CD4-positive, alpha-beta T cell treated with Interferon alpha-2 for 1 hour (primary cell): ENCODE measurements at regions not wholly inside any gene's neighbourhood (a gene's known extent, or its start where the extent isn't known, plus 50 kb on each side); places are given as distances from the start of the nearest gene placed in this dataset.
A peak's percentile ranks its signal among the peaks of the same experiment; 100 is the strongest.
"Not testable (repeated sequence)": the region's sequence is repeated elsewhere in the genome, so short reads cannot be mapped to it uniquely, and the experiment has no call there.

Experiments used
- DNase-seq, 2 donors: peaks; one replicate each; pipeline ENCODE4 v3.0.0-alpha.2; 2020 to 2022

DNA sequence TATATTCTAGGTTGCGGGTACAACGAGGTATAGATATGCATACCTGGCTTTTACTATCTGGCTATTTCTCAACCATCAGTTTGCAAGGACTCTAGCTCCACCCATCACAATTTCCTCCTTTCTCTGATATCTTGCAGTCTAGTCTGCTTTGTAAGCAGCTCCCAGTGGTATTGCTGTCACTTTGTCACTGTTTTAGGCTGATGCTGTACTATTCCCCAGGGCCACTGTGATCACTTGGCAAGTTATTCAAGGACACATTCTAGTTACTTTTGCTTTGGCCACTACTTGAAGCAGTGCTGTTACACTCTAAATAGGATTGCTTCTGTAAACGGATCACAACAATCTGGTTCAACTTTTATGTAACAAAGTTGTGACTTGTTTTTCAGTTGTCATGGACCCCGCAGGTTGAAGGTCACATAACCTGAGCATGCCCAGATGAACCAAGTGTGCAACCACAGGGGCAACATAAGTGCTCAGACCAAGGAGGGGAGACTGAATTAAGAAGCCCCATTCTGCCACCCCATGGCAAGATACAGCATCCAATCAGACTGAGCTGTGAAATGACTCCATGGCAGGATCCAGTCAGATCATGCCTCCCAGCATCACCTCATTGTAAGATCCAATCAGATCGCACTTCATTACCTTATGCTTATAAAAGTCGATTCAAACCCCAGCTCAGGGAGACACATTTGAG, 588.4 kb upstream of the CITED2 start:
- no peak for DNase-seq

DNA sequence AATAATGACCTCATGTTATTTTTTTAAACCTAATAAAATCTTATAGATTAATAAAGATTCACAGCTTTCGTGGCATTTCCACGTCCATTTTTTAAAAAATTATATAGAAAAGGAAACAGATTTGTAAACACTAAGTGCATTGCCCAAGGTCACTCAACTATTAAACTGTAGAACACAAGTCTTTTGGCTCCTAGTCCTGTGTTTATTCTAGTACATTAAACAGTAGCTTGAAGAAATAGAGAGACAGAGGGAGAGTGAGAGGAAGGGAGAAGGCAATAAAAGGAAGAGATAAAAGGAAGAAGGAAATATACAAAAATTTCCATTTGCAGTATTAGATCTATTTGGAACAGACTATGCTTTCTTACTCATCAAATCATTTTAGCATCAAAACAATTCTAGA, 586.7 kb upstream of the CITED2 start:
- no peak for DNase-seq

GRCh38 chr6:139960671-139961070, 586.2 kb upstream of the CITED2 start:
- no peak for DNase-seq

DNA sequence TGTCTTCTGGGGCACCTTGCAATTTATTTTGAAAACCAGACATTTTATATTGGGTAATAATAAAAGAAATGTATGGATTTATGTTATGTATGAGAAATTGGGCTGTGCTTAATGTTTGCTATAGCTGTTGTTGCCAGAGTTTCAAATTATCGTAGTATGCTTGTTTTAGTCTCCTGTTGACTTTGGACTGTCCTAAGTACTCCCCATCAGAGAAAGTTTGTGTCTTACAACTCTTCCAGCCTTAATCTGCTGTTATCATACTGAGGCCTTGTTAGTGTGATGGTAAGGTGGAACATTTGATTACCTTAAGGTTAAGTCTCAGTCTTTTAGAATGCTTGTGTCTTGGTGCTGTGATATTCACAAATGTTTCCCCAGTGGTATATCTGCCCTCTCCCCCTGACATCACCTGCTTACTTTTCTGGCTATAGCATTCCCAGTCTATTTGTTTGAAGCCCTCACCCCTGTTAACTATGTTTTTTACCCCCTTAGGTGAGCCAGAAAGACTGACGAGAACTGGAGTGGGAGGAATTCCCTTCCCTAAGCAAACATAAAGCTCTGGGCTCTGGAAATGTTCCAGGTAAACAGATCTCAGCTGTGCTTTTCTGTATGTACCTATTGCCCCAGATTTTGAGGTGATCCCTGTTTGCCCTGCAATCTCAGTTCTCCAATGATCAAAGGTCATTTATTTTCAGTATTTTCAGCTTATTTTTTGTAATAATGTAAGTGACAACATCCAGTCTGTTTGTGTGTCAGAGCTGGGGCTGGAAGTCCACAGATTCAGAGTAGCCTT, 581.1 kb upstream of the CITED2 start:
- no peak for DNase-seq

DNA sequence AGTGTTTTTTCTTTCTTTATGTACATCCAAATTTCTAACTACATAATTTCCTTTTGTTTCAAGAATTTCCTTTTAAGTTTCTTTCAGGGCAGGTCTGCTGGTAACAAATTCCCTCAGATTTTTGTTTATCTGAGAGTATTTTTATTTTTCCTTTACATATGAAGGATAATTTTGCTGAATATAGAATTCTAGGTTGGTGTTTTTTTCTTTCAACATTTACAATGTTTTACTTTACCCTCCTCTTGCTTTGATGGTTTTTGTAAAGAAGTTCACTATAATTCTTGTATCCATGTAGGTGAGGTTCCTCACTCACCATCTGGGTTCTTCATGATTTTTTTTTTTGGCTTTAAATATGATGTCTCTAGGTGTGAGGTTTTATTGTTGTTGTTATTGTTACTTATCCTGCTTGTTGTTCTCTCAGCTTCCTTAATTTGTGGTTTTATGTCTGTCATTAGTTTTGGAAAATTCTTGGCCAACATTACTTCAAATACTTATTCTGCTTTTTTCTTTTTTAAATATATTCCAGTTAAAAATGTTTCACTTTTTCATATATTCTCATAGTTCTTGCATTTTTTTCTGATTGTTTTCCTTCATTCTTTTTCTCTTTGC, 580.1 kb upstream of the CITED2 start:
- DNase-seq, result no peak

DNA sequence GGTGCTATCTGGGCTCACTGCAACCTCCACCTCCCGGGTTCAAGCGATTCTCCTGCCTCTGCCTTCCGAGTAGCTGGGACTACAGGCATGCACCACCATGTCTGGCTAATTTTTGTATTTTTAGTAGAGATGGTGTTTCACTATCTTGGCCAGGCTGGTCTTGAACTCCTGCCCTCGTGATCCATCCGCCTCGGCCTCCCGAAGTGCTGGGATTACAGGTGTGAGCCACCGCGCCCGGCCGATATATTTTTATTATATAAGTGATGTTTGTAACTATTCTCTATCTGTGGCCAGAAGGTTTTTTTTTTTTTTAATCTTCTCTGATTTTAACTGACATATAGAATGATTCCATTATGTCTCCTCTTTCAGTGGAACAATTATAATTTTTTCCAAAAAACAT, 579.3 kb upstream of the CITED2 start:
- DNase-seq, result not testable (repeated sequence)

- DNase-seq, result no peak
Measured at GRCh38 chr6:139951172-139951571, 576.7 kb upstream of the CITED2 start.

GRCh38 chr6:139944976-139945375, 570.5 kb upstream of the CITED2 start:
- no peak for DNase-seq

- DNase-seq, result no peak
Measured at GRCh38 chr6:139944131-139944530, 569.7 kb upstream of the CITED2 start.

DNA sequence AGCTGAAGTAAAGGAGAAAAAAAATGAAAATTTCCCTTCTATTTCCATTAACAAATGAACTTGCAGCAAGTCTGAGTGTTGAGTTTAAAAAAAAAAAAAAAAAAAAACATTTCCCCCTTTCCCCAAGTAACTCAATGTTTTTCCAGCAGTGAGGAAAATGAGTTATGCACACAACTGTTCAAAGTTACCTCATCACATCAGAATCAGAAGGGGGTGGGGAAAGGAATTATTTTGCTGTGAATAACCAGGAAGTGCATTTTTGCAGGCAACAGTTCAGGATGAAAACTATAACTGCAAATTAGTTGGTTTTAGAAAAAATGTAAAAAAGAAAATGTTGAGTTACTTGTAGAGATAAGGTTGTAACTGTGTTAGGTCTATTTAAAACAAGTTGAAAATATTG, 568.9 kb upstream of the CITED2 start:
- DNase-seq, result no peak

DNA sequence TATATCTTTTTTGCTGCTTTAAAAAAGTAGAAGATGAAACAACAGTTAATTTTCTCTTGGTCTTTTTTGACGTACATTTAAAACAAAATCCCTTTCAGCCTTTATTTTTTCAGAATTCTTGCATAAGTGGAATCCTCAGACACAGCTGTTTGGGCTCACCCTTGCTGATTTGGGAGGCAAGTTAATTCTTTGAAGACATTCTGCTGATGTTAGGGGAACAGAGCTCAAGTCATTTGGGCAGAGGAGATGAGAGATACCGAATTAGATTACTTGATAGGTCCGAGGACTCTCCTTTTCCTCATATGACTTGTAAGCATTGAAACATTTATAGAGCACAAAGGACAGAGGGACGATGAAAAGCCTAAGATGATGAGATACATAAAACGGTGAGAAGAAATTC, 567.9 kb upstream of the CITED2 start:
- DNase-seq, result no peak

DNA sequence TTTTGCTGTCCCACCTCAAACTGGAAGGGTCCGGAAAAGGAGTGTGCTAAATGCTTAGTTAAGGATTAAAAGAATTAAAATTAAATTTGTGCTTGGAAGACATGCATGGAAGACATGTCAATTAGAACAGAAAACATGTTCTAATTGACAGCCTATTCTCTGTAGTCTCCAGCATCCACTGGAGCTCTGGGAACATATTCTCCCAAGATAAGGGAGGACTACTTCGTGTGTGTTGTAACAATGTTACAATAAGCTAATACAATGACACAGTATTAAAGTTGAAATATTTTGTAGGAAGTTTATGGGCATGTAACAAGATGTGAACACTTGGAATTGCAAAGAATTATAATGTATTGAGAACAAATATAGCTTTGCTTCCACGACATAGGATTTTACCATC, 567.4 kb upstream of the CITED2 start:
- DNase-seq, result no peak

- DNase-seq, result no peak
Measured at GRCh38 chr6:139940741-139941729, 566.6 kb upstream of the CITED2 start.

GRCh38 chr6:139939189-139939979, 564.9 kb upstream of the CITED2 start:
- no peak for DNase-seq

- DNase-seq, result no peak
Measured at GRCh38 chr6:139932671-139933070, 558.2 kb upstream of the CITED2 start.

GRCh38 chr6:139931747-139932146, 557.3 kb upstream of the CITED2 start:
- no peak for DNase-seq

DNA sequence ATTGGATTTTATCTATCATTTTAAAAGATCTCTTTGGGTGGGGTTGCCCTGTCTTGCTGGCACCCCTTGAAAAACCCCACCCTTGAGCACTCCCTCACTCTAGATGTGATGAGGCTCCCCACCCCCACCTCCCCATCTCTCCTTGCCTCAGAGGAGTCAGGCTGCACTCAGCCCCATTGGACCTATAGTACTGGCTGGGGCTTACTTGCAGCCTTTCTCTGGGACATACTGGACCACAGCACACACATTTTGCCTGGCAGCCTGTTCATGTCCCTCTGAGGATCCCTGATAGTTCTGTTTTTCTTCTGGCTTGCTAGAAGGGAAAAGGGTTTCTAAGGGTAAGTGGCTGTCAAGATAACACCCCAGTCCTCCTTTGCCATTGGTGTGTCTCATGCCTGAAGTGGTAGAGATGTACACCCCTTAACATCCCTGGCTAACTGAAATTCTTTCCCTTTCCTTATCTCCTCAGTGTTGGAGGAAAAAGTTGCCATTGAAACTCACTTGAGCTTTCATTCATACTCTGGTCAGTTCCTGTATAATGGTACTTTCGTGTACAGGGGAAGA, 553.4 kb upstream of the CITED2 start:
- no peak for DNase-seq

- DNase-seq, result peak in 1 of 2 donors; percentile 16
Measured at GRCh38 chr6:139927236-139927635, 552.8 kb upstream of the CITED2 start.

DNA sequence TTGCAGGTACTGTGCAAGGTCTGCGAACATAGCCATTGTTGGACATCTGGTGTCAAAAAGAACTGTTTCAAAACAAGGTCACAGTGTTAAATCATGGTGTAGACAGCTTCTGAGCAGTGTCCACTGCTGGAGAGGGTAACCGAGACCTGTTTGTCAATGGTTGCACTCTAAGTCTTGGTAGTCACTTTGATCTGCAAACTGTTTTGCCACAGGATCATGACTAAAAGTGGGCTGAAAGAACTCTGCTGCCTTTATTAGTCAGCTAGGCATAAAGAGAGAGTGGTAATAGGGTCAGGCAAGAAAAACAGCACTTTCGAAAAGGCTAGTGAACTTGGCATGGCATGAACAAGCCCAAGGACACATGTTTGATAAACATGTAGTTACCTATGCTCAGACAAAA, 552.3 kb upstream of the CITED2 start:
- no peak for DNase-seq

DNA sequence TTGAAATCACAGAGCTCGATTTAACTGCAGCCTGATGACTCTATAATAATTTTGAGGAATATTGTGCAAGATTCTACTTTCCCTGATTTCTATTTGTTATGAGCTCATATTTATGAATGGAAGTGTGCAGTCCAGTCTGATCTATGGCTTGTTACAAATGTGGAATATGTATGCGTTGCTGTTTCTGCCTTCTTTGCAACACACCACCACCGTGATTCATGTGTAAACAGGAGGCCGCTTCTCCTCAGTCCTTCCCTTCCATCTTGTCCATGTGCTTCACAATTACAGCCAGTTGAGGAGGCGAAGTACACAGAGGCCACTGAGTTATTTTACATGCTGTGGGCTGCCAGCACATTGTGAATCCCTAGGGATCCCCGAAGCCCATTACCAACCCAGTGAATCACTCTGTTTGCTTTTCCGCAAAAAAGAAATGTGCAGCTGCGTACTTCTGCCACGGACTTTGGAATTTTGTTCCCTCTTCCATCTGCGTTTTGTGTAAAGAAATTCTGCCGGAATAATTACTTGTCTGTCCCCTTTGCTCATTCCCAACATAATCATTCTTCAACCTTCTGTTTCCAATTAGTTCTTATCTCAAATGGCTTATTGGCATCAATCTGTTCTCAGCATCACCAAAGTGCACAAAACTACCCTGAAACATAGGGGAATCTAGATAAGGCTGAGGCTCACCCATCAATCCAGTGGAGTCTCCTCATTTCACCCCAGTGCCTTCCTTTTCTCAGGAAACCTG, 551.6 kb upstream of the CITED2 start:
- no peak for DNase-seq

- DNase-seq, result no peak
Measured at GRCh38 chr6:139923964-139924475, 549.6 kb upstream of the CITED2 start.
